Natural killer cell (primary cell): ENCODE measurements at regions not wholly inside any gene's neighbourhood (a gene's known extent, or its start where the extent isn't known, plus 50 kb on each side); places are given as distances from the start of the nearest gene placed in this dataset.

ENCODE experiments used
- ATAC-seq, 3 donors: fragments of 150-1000 bp in 2 of 3; fragments of 200-7000 bp in 1 of 3; cut with Tn5 transposase; 1 replicate in 1 of 3; 2 replicates in 2 of 3; pipeline ENCODE4 v1.10.0; 2021; ENCODE audit warnings: mild to moderate bottlenecking in 2 of 3, moderate library complexity in 2 of 3
- DNase-seq, 2 donors: peaks; one replicate each; pipeline versions ENCODE4 v3.0.0 to v3.0.0-alpha.2; 2013 to 2021; ENCODE audit warnings: mixed read lengths in 1 of 2
- H3K27ac ChIP-seq: one replicate; pipeline ENCODE4 v1.5.1; 2013; ENCODE audit warnings: mild to moderate bottlenecking, low read length
- H3K27me3 ChIP-seq: one replicate; pipeline ENCODE4 v1.6.1; 2013; ENCODE audit warnings: low read length; ENCODE audit not compliant: control insufficient read depth, insufficient read depth
- H3K36me3 ChIP-seq: one replicate; pipeline ENCODE4 v1.6.1; 2013; ENCODE audit warnings: low read length; ENCODE audit not compliant: control insufficient read depth, insufficient read depth
- H3K4me1 ChIP-seq: one replicate; pipeline ENCODE4 v1.6.1; 2013; ENCODE audit warnings: low read length; ENCODE audit not compliant: control insufficient read depth, insufficient read depth
- H3K4me3 ChIP-seq: one replicate; pipeline ENCODE4 v1.5.1; 2013; ENCODE audit warnings: low read length
- H3K9me3 ChIP-seq: one replicate; pipeline ENCODE4 v1.6.1; 2013; ENCODE audit warnings: low read length; ENCODE audit not compliant: control insufficient read depth, insufficient read depth
- H3K27ac Mint-ChIP-seq, 2 donors: one replicate each; pipeline ENCODE4 v1.8.0; 2022; ENCODE audit warnings: mild to moderate bottlenecking in 2 of 2, mixed read lengths in 2 of 2, moderate library complexity in 1 of 2
- H3K27me3 Mint-ChIP-seq, 2 donors: one replicate each; pipeline ENCODE4 v1.8.0; 2022; ENCODE audit warnings: low read depth in 2 of 2, mixed read lengths in 2 of 2
- H3K36me3 Mint-ChIP-seq: one replicate; pipeline ENCODE4 v1.8.0; 2022; ENCODE audit warnings: mixed read lengths
- H3K4me1 Mint-ChIP-seq, 2 donors: one replicate each; pipeline ENCODE4 v1.8.0; 2022; ENCODE audit warnings: mixed read lengths in 2 of 2
- H3K4me3 Mint-ChIP-seq: one replicate; pipeline ENCODE4 v1.8.0; 2022; ENCODE audit warnings: mild to moderate bottlenecking, moderate library complexity, mixed read lengths
- H3K9me3 Mint-ChIP-seq, 2 donors: one replicate each; pipeline ENCODE4 v1.8.0; 2022; ENCODE audit warnings: mixed read lengths in 2 of 2
- WGBS: methylation state at CpG from one replicate; pipeline ENCODE4 v1.1.7; 2013; ENCODE audit warnings: missing lambda C conversion rate; ENCODE audit not compliant: insufficient coverage; 5-methylcytosine and 5-hydroxymethylcytosine counted together
- intact Hi-C: fragments of 100-400 bp; cut with micrococcal nuclease; formaldehyde crosslinking; loops from one replicate; pipeline ENCODE4 v1.14.2; 2022
- TF ChIP-seq, protein P1 (sequence below): fragments of 200-600 bp; IDR thresholded peaks from one replicate; pipeline ENCODE4 v1.8.0; 2022; ENCODE audit warnings: antibody characterized with exemption

DNA sequence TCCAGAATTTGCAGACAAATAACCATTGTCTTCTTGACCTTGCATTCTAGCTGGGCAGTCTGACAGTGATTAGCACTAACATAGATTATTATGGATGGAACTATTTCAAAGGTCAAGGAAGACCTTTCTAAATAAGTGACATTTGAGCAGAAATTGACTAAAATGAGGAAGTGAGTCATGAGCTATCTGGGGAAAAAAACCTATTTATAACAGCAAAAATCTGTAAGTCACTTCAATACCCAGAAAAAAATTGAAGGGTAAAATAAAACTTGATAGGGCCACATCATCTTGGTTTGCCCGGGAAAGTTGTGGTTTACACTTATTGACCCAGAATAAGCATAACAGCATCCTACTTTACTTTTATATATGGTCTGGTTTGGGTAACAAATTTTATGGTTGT is 414.6 kb upstream of the HS3ST1 start:
- H3K27me3 Mint-ChIP-seq: no peaks in the 10 kb centered on the region
- no peak for DNase-seq
- H3K9me3 Mint-ChIP-seq: peaks cover 4 to 16% of the 10 kb centered on the region in 2 donors
- no peak overlapping the region for H3K27ac Mint-ChIP-seq
- ATAC-seq: no peak
- intact Hi-C loops: no loop called here
- Histone ChIP-seq H3K27me3 (no peaks in the 10 kb centered on the region), H3K9me3 (no peaks in the 10 kb centered on the region), H3K27ac (no peak overlapping the region), H3K4me1 (no peaks in the 10 kb centered on the region), H3K36me3 (no peaks in the 10 kb centered on the region), H3K4me3 (no peak overlapping the region)
- no CpG with 5 or more reads among the region's 1 CpG for WGBS
- TF ChIP-seq, protein P1, sequence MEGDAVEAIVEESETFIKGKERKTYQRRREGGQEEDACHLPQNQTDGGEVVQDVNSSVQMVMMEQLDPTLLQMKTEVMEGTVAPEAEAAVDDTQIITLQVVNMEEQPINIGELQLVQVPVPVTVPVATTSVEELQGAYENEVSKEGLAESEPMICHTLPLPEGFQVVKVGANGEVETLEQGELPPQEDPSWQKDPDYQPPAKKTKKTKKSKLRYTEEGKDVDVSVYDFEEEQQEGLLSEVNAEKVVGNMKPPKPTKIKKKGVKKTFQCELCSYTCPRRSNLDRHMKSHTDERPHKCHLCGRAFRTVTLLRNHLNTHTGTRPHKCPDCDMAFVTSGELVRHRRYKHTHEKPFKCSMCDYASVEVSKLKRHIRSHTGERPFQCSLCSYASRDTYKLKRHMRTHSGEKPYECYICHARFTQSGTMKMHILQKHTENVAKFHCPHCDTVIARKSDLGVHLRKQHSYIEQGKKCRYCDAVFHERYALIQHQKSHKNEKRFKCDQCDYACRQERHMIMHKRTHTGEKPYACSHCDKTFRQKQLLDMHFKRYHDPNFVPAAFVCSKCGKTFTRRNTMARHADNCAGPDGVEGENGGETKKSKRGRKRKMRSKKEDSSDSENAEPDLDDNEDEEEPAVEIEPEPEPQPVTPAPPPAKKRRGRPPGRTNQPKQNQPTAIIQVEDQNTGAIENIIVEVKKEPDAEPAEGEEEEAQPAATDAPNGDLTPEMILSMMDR: no peak
- H3K4me1 Mint-ChIP-seq: no peaks in the 10 kb centered on the region
- H3K36me3 Mint-ChIP-seq: no peaks in the 10 kb centered on the region
- no peak overlapping the region for H3K4me3 Mint-ChIP-seq

DNA sequence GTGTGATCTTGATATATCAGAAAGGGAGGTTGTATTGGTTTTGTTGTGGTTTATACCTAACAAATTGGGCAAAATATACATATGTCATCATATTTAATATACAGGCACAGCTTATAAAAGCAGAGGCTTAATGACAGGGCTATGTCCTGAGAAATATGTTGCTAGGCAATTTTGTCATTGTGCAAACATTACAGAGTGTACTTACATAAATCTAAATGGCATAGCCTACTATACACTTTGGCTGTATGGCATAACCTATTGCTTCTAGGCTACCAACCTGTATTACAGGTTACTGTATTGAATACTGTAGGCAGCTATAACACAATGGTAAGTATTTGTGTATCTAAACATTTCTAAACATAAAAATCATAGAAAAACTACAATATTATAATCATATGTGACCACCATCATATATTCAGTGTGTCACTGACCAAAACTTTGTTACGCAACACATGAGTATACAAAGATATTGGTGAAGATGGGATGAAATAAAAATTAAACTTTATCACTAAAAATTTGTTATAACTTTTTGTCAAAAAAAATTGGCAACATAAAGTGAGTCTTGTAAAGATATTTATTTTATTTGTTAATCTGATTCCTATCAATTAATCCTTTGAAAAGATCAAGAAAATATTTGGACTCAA is 414.0 kb upstream of the HS3ST1 start:
- Histone ChIP-seq H3K27me3 (no peaks in the 10 kb centered on the region), H3K4me3 (no peak overlapping the region), H3K4me1 (no peaks in the 10 kb centered on the region), H3K36me3 (no peaks in the 10 kb centered on the region), H3K27ac (no peak overlapping the region), H3K9me3 (no peaks in the 10 kb centered on the region)
- Mint-ChIP-seq H3K4me3 (no peak overlapping the region), H3K9me3 (peaks cover 8 to 19% of the 10 kb centered on the region in 2 donors), H3K27ac (no peak overlapping the region), H3K4me1 (no peaks in the 10 kb centered on the region), H3K27me3 (no peaks in the 10 kb centered on the region), H3K36me3 (no peaks in the 10 kb centered on the region)
- intact Hi-C loops: no loop called here
- TF ChIP-seq, protein P1: no peak
- ATAC-seq (no peak), DNase-seq (no peak)
- WGBS: no CpG with 5 or more reads among the region's 1 CpG

DNA sequence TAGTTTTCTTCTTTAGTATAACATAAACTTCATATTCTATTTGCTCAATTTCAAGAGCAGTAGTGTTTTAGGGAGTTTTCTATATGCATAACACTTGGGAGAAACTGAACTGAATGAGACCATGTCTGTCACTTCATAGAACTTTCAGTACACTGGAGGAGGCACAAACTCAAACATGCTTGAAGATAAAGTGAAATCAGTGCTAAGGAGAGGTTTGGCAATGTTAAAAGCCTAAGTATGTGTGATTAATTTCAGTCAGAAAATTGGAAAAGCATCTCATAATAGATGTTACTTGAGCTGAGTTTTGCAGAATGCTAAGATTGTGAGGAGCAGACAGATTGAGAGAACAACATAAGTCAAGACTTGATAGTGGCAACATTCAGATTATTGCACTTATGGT is 411.2 kb upstream of the HS3ST1 start:
- TF ChIP-seq, protein P1: no peak
- no peak overlapping the region for H3K27ac Mint-ChIP-seq
- intact Hi-C loops: no loop called here

DNA sequence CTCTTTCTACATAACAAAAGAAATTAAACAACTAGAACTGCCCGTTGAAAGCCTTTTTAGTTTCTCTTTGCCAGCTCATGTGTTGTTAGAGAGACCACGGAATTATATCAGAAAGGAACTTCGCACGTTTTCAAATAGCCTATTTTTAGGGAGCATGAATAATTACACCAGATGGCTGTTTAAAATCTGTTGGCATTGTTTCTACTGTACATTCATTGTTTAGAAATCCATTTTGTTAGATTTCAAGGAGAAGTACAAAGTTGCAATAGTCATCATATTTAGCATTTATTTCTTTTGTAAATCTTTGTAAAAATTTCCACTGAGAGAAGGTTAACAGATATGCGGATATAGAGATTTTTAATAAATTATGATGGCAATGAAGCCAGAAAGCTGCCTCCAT is 403.0 kb upstream of the HS3ST1 start:
- intact Hi-C loops: no loop called here
- no peak overlapping the region for H3K4me3 Mint-ChIP-seq
- DNase-seq (no peak), ATAC-seq (no peak)
- Histone ChIP-seq H3K27ac (no peak overlapping the region), H3K4me3 (no peak overlapping the region), H3K36me3 (no peaks in the 10 kb centered on the region), H3K27me3 (no peaks in the 10 kb centered on the region), H3K9me3 (no peaks in the 10 kb centered on the region), H3K4me1 (no peaks in the 10 kb centered on the region)
- H3K4me1 Mint-ChIP-seq: no peaks in the 10 kb centered on the region
- TF ChIP-seq, protein P1: no peak
- peaks cover 8 to 9% of the 10 kb centered on the region in 2 donors for H3K9me3 Mint-ChIP-seq
- no peaks in the 10 kb centered on the region for H3K36me3 Mint-ChIP-seq
- WGBS: 30% methylated on average over 5 of the region's 5 CpGs
- no peak overlapping the region for H3K27ac Mint-ChIP-seq
- H3K27me3 Mint-ChIP-seq: no peaks in the 10 kb centered on the region

More for the DNA sequence above, 411.2 kb upstream of the HS3ST1 start:
- H3K27ac ChIP-seq: no peak overlapping the region
- peaks cover 6 to 14% of the 10 kb centered on the region in 2 donors for H3K9me3 Mint-ChIP-seq
- DNase-seq: no peak
- no peaks in the 10 kb centered on the region for H3K36me3 Mint-ChIP-seq
- H3K4me3 ChIP-seq: no peak overlapping the region
- H3K4me1 Mint-ChIP-seq: no peaks in the 10 kb centered on the region
- no peaks in the 10 kb centered on the region for H3K27me3 Mint-ChIP-seq
- no peak for ATAC-seq
- no peak overlapping the region for H3K4me3 Mint-ChIP-seq
- no peaks in the 10 kb centered on the region for H3K36me3 ChIP-seq
- H3K9me3 ChIP-seq: no peaks in the 10 kb centered on the region
- H3K27me3 ChIP-seq: no peaks in the 10 kb centered on the region
- no peaks in the 10 kb centered on the region for H3K4me1 ChIP-seq
